Loucy (cell line): ENCODE measurements at regions not wholly inside any gene's neighbourhood (a gene's known extent, or its start where the extent isn't known, plus 50 kb on each side); places are given as distances from the start of the nearest gene placed in this dataset.

ENCODE experiments used
- EZH2phosphoT487 ChIP-seq: fragments of 200-600 bp; IDR thresholded peaks from 2 replicates; pipeline ENCODE4 v1.6.1; 2018; ENCODE audit warnings: antibody characterized with exemption, mild to moderate bottlenecking, moderate library complexity, borderline replicate concordance
- TF ChIP-seq, protein P1 (sequence below): fragments of 200-600 bp; sonication (generic); conservative IDR thresholded peaks from 2 replicates; pipeline ENCODE4 v1.5.1; 2014; ENCODE audit warnings: mild to moderate bottlenecking, antibody characterized with exemption, low read length

DNA sequence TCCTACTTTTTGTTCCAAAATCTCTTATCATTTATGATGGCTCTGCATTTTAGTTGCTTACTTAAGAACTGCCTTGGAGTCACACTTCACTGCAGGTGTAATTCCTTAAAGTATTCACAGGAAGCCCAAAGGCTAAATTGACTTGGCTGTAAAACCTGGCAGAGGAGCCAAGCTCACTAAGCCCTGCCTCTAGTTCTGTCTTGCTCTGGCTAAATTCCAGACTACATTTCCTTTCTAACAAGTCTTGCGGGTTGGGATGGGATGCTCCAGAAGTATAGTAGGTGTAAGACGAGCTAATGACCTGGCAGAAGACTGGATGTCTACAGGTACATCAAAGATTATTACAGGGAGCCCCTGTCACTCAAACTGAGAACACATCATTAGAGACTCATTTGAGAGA is 924.0 kb upstream of the INTU start:
- TF ChIP-seq, protein P1, sequence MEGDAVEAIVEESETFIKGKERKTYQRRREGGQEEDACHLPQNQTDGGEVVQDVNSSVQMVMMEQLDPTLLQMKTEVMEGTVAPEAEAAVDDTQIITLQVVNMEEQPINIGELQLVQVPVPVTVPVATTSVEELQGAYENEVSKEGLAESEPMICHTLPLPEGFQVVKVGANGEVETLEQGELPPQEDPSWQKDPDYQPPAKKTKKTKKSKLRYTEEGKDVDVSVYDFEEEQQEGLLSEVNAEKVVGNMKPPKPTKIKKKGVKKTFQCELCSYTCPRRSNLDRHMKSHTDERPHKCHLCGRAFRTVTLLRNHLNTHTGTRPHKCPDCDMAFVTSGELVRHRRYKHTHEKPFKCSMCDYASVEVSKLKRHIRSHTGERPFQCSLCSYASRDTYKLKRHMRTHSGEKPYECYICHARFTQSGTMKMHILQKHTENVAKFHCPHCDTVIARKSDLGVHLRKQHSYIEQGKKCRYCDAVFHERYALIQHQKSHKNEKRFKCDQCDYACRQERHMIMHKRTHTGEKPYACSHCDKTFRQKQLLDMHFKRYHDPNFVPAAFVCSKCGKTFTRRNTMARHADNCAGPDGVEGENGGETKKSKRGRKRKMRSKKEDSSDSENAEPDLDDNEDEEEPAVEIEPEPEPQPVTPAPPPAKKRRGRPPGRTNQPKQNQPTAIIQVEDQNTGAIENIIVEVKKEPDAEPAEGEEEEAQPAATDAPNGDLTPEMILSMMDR = no peak
- TF ChIP-seq EZH2phosphoT487 = no peak
